ENCODE measurements at regions not wholly inside any gene's neighbourhood (a gene's known extent, or its start where the extent isn't known, plus 50 kb on each side); places are given as distances from the start of the nearest gene placed in this dataset.

DNA sequence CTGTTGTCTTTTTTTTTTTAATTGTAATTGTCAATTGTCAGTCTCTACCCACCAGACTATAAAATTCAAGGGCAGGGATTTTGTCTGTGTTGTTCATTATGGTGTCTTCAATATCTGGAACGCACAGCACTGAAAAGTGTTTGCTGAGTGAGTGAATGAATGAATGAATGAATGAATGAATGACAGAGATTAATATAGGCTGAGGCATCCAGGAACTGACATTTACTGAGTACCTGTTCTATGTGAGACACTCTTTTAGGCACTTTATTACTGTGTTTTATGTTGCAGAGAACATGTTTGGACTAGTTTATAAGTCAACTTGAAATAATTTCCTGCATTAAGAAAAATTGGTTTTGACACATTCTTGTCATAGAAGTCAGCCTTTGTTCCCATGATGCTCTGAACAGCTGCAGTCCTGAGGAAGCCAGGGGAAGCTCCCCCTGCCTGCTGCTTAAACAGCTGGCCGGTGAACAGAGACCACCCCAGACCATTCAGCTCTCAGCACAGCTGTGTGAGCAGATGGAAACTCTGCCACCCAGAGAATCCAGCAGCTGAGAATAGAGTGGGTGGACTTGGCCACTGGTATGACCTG, 160.7 kb upstream of the CCND2 start:
- 73% methylated on average over 2 of the region's 2 CpGs for WGBS
- no peak for DNase-seq
- ATAC-seq, result no peak
- H3K4me1 ChIP-seq (ENCODE audit: control insufficient read depth, insufficient read depth, low read length), result peaks cover 8% of the 10 kb centered on the region
- intact Hi-C loops (cut with DNase I), result loop anchor here in 2 of 4 donors (5.0 to 10.0 kb wide), 2 partner anchors 162 to 164 kb away; partner anchors contain the start of gene CCND2 (in 1 of the 2)
- no peaks in the 10 kb centered on the region for H3K9me3 ChIP-seq (ENCODE audit: control insufficient read depth, low read length)
- H3K27me3 ChIP-seq (ENCODE audit: control insufficient read depth, insufficient read depth), result no peaks in the 10 kb centered on the region
- H3K4me3 ChIP-seq (ENCODE audit: low read length), result no peak overlapping the region
- no peak overlapping the region for H3K27ac ChIP-seq (ENCODE audit: low read length)

- H3K9me3 ChIP-seq (ENCODE audit: control insufficient read depth, low read length), result no peaks in the 10 kb centered on the region
- ATAC-seq (no peak), DNase-seq (no peak)
- H3K4me1 ChIP-seq (ENCODE audit: control insufficient read depth, insufficient read depth, low read length), result peaks cover 3% of the 10 kb centered on the region
- H3K4me3 ChIP-seq (ENCODE audit: low read length), result no peak overlapping the region
- 91% methylated on average over 7 of the region's 7 CpGs for WGBS
- intact Hi-C loops (cut with DNase I), result loop anchor here in 2 of 4 donors (5.0 to 10.0 kb wide), 2 partner anchors 163 to 165 kb away; partner anchors contain the start of gene CCND2 (in 1 of the 2)
- no peaks in the 10 kb centered on the region for H3K27me3 ChIP-seq (ENCODE audit: control insufficient read depth, insufficient read depth)
- H3K27ac ChIP-seq (ENCODE audit: low read length), result no peak overlapping the region
Measured at GRCh38 chr12:4112290-4112689, 161.3 kb upstream of the CCND2 start.

GRCh38 chr12:4111010-4111409, 162.6 kb upstream of the CCND2 start:
- WGBS, result 90% methylated on average over 5 of the region's 5 CpGs
- H3K4me3 ChIP-seq (ENCODE audit: low read length), result no peak overlapping the region
- H3K4me1 ChIP-seq (ENCODE audit: control insufficient read depth, insufficient read depth, low read length), result no peaks in the 10 kb centered on the region
- DNase-seq (no peak), ATAC-seq (no peak)
- no peak overlapping the region for H3K27ac ChIP-seq (ENCODE audit: low read length)
- H3K9me3 ChIP-seq (ENCODE audit: control insufficient read depth, low read length), result no peaks in the 10 kb centered on the region
- H3K27me3 ChIP-seq (ENCODE audit: control insufficient read depth, insufficient read depth), result no peaks in the 10 kb centered on the region
- intact Hi-C loops (cut with DNase I), result loop anchor here in 2 of 4 donors (5.0 to 10.0 kb wide), 2 partner anchors 164 to 166 kb away; partner anchors contain the start of gene CCND2 (in 1 of the 2)

GRCh38 chr12:4109826-4110225, 163.7 kb upstream of the CCND2 start:
- ATAC-seq (no peak), DNase-seq (no peak)
- Histone ChIP-seq H3K4me1 (ENCODE audit: control insufficient read depth, insufficient read depth, low read length) (no peaks in the 10 kb centered on the region), H3K9me3 (ENCODE audit: control insufficient read depth, low read length) (no peaks in the 10 kb centered on the region), H3K27ac (ENCODE audit: low read length) (no peak overlapping the region), H3K27me3 (ENCODE audit: control insufficient read depth, insufficient read depth) (no peaks in the 10 kb centered on the region), H3K4me3 (ENCODE audit: low read length) (no peak overlapping the region)
- intact Hi-C loops (cut with DNase I), result loop anchor here in 3 of 4 donors (5.0 to 10.0 kb wide), 2 partner anchors 165 to 167 kb away; partner anchors contain the start of gene CCND2 (in 2 of the 3)
- 91% methylated on average over 5 of the region's 5 CpGs for WGBS

GRCh38 chr12:4108803-4109345, 164.7 kb upstream of the CCND2 start:
- DNase-seq, result no peak
- Histone ChIP-seq H3K4me1 (ENCODE audit: control insufficient read depth, insufficient read depth, low read length) (no peaks in the 10 kb centered on the region), H3K4me3 (ENCODE audit: low read length) (no peak overlapping the region), H3K27ac (ENCODE audit: low read length) (no peak overlapping the region), H3K27me3 (ENCODE audit: control insufficient read depth, insufficient read depth) (no peaks in the 10 kb centered on the region), H3K9me3 (ENCODE audit: control insufficient read depth, low read length) (no peaks in the 10 kb centered on the region)
- ATAC-seq, result no peak
- WGBS, result 90% methylated on average over 5 of the region's 5 CpGs
- intact Hi-C loops (cut with DNase I), result loop anchor here in 1 of 4 donors (10.0 kb wide), 1 partner anchor 166 kb away; the partner anchor contains the start of gene CCND2

- ATAC-seq, result no peak
- no peak overlapping the region for H3K4me3 ChIP-seq (ENCODE audit: low read length)
- no peaks in the 10 kb centered on the region for H3K9me3 ChIP-seq (ENCODE audit: control insufficient read depth, low read length)
- WGBS, result 95% methylated on average over 9 of the region's 9 CpGs
- H3K27ac ChIP-seq (ENCODE audit: low read length), result no peak overlapping the region
- intact Hi-C loops (cut with DNase I), result loop anchor here in 2 of 4 donors (2.0 to 10.0 kb wide), 2 partner anchors 167 to 169 kb away; partner anchors contain the start of gene CCND2 (in 1 of the 2)
- H3K4me1 ChIP-seq (ENCODE audit: control insufficient read depth, insufficient read depth, low read length), result no peaks in the 10 kb centered on the region
- DNase-seq, result no peak
- H3K27me3 ChIP-seq (ENCODE audit: control insufficient read depth, insufficient read depth), result no peaks in the 10 kb centered on the region
Measured at GRCh38 chr12:4107911-4108697, 165.5 kb upstream of the CCND2 start.

DNA sequence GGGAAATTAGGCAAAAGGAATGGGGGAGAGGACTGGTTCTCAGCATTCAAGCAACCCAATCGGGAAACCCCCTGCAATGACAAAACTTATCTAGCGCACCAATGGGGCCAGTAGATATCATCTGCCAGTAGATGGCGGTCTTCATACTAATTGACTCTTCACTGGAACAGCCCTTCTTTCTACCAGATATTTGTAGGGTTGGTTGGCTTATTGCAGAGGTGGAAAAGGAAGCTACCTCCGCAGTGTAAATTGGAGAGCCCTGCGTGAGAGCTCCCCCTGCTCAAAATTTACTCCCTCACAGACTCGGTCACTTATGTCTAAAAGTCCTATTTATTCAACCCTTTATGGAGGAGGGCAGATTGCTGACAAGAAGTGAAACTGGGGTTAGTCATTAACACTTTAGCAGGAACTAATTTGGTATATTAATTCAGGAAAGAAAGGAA, 166.1 kb upstream of the CCND2 start:
- H3K9me3 ChIP-seq (ENCODE audit: control insufficient read depth, low read length), result no peaks in the 10 kb centered on the region
- no peaks in the 10 kb centered on the region for H3K4me1 ChIP-seq (ENCODE audit: control insufficient read depth, insufficient read depth, low read length)
- ATAC-seq (peak; percentile 68 to 72), DNase-seq (no peak)
- H3K27me3 ChIP-seq (ENCODE audit: control insufficient read depth, insufficient read depth), result no peaks in the 10 kb centered on the region
- intact Hi-C loops (cut with DNase I), result loop anchor here in 2 of 4 donors (2.0 to 10.0 kb wide), 2 partner anchors 167 to 169 kb away; partner anchors contain the start of gene CCND2 (in 1 of the 2)
- H3K4me3 ChIP-seq (ENCODE audit: low read length), result no peak overlapping the region
- 32% methylated on average over 6 of the region's 6 CpGs for WGBS
- no peak overlapping the region for H3K27ac ChIP-seq (ENCODE audit: low read length)

- intact Hi-C loops (cut with DNase I), result loop anchor here in 2 of 4 donors (2.0 to 10.0 kb wide), 2 partner anchors 168 to 170 kb away; partner anchors contain the start of gene CCND2 (in 1 of the 2)
- H3K4me1 ChIP-seq (ENCODE audit: control insufficient read depth, insufficient read depth, low read length), result no peaks in the 10 kb centered on the region
- no peaks in the 10 kb centered on the region for H3K9me3 ChIP-seq (ENCODE audit: control insufficient read depth, low read length)
- DNase-seq (no peak), ATAC-seq (no peak)
- no peak overlapping the region for H3K4me3 ChIP-seq (ENCODE audit: low read length)
- H3K27ac ChIP-seq (ENCODE audit: low read length), result no peak overlapping the region
- WGBS, result 82% methylated on average over 8 of the region's 8 CpGs
- no peaks in the 10 kb centered on the region for H3K27me3 ChIP-seq (ENCODE audit: control insufficient read depth, insufficient read depth)
Measured at GRCh38 chr12:4106621-4107020, 166.9 kb upstream of the CCND2 start.

- no peak for DNase-seq
- intact Hi-C loops (cut with DNase I), result loop anchor here in 1 of 4 donors (10.0 kb wide), 1 partner anchor 170 kb away; the partner anchor contains the start of gene CCND2
- Histone ChIP-seq H3K4me1 (ENCODE audit: control insufficient read depth, insufficient read depth, low read length) (no peaks in the 10 kb centered on the region), H3K27ac (ENCODE audit: low read length) (no peak overlapping the region), H3K4me3 (ENCODE audit: low read length) (no peak overlapping the region), H3K27me3 (ENCODE audit: control insufficient read depth, insufficient read depth) (no peaks in the 10 kb centered on the region), H3K9me3 (ENCODE audit: control insufficient read depth, low read length) (no peaks in the 10 kb centered on the region)
- ATAC-seq, result no peak
- 62% methylated on average over 9 of the region's 9 CpGs for WGBS
Measured at GRCh38 chr12:4104722-4105244, 168.8 kb upstream of the CCND2 start.

GRCh38 chr12:4099276-4099675, 174.3 kb upstream of the CCND2 start:
- intact Hi-C loops (cut with DNase I), result no loop called here
- Histone ChIP-seq H3K27ac (ENCODE audit: low read length) (no peak overlapping the region), H3K4me1 (ENCODE audit: control insufficient read depth, insufficient read depth, low read length) (no peaks in the 10 kb centered on the region), H3K27me3 (ENCODE audit: control insufficient read depth, insufficient read depth) (no peaks in the 10 kb centered on the region), H3K4me3 (ENCODE audit: low read length) (no peak overlapping the region), H3K9me3 (ENCODE audit: control insufficient read depth, low read length) (no peaks in the 10 kb centered on the region)
- no peak for ATAC-seq
- WGBS, result 18% methylated on average over 3 of the region's 3 CpGs
- DNase-seq, result no peak
